GM19397 (cell line): ENCODE measurements at regions not wholly inside any gene's neighbourhood (a gene's known extent, or its start where the extent isn't known, plus 50 kb on each side); places are given as distances from the start of the nearest gene placed in this dataset.

Source experiments
- ATAC-seq: cut with Tn5 transposase; IDR thresholded peaks from one replicate; pipeline ENCODE4 v1.9.1; 2021; ENCODE audit warnings: mild to moderate bottlenecking, moderate library complexity; ENCODE audit not compliant: unreplicated experiment

DNA sequence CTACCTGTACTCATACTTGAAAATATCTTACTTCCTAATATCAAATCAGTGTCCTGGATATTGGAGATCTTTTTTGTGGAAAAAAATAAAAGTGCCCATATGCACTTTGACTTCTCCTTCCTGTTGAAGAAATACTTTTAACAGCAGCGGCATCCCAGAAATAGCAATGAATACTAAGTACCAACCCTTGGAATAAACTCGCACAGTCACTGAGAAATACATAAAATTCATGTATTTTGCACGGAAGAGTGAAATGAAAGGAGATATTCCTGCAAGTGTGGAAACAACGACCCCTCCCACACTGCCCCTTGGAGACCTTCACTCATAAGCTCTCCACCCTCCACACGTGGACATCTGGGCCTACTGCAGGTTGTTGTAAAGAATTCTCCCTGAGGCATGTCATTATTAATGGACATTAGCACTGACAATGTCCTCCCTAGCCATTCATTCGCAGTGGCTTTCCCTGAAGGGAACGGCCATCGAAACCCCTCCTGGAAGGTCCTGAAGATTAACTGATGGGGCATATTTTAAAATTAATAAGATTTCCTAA is 407.6 kb upstream of the PFKP start:
- ATAC-seq = no peak

DNA sequence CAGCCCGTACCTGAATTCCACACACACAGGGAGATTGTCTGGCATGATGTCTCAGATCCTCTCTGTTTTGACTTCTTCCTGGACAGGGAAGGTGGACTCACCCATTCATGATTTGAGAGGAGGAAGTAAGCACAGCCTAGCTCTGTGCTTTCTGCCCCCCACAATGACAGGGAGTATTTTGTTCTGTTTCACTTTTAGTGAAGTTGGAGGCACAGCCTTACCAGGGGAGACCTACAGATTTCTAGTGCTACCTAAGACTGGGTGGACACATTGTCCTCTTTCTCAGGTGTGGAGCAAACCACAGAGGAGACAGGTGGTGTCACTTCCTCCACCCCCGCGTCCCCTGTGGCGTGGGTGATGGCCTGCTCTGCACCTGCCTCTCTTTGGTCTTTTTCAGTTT is 408.6 kb upstream of the PFKP start:
- no peak for ATAC-seq

DNA sequence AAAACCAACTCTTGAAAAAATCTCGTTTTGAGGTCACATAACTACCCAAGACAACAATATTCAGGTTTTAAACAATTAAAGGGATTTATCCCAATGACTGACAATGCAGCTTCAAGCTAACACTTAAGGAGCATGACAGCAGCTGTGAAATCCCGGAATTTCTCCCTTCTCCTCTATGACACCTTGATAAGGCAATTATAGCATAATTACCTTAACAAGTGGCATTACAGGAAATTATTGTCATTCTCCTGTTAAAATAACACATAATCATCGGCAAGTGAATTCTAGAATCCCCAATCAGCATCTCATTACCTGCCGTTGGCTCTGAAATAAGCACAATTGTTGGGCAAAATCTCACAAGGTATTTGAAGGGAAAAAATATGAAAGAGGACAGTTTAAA is 417.0 kb upstream of the PFKP start:
- no peak for ATAC-seq

- ATAC-seq = no peak
Measured at GRCh38 chr10:2641028-2641427, 426.3 kb upstream of the PFKP start.

DNA sequence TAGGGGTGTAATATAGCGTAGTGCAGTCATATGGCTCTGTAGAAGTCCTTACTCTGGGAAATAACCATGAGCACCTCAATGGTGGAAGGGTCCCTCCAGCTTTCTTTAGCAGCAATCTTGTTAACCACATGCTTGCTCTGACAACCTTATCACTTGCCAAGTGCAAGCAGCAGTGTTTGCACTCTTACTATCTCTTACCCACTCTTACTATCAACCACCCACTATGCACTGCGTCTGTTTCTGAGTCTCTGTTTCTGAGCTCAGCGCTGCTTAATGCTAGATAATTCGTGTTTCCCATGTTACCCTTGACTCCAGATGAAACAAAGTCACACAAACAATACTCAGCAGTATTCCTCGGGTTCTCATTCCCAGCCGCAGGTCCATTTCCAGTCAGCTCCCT is 433.7 kb upstream of the PFKP start:
- ATAC-seq = no peak

- no peak for ATAC-seq
Measured at GRCh38 chr10:2631557-2632205, 435.7 kb upstream of the PFKP start.

DNA sequence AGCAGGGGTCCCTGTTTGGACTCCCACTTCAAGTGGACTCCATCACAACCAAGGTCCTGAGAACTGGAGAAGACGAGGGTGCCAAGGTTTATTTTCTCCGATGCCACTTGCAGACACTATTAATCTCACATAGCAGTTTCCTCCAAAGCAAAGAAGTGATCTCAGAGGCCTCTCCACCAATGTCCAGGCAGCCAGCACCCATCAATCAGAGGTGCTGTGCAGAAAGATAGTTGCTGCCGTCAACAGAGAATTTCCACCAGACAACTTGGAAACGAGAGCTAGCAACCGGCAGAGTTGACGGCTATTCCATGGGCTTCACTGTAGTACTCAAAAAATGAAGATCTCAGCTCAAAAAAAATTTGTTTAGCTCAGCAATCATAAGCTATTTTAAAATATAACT is 438.6 kb upstream of the PFKP start:
- ATAC-seq = no peak

DNA sequence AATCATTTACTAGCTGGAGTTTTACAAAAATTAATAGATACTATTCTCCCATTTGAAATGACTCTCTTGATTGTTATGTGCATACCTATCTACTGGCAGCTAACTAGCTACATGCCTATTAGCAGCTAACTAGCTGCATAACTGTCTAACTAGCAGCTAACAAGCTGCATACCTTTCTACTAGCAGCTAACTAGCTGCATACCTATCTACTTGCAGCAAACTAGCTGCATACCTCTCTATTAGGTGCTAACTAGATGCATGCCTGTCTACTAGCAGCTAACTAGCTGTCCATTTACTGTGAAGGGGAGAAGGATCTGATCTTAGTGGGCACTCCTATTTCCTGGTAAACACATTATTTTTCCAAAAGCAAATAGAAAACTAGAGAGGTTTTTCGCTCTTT is 439.4 kb upstream of the PFKP start:
- no peak for ATAC-seq

DNA sequence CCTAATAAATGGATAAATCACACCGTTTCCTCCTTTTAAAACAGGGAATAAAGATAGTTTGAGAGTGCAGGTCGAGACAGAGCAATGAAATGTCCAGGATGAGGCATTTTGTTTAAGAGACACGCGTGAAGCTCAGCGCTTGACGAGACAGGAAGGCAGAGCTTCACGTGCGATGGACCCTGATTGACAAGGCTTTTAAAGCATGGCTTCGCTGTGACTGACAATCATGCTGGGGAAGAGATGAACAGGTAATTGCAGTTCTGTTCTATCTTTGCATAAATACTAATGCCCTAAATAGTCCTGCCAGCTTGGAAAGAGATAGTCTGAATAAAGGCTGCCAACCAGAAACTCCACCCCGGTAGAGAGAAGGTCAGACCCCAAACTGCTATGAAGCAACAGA is 442.3 kb upstream of the PFKP start:
- ATAC-seq = no peak

GRCh38 chr10:2623675-2624274 is 443.6 kb upstream of the PFKP start:
- ATAC-seq = no peak

GRCh38 chr10:2620827-2621521 is 446.4 kb upstream of the PFKP start:
- no peak for ATAC-seq

DNA sequence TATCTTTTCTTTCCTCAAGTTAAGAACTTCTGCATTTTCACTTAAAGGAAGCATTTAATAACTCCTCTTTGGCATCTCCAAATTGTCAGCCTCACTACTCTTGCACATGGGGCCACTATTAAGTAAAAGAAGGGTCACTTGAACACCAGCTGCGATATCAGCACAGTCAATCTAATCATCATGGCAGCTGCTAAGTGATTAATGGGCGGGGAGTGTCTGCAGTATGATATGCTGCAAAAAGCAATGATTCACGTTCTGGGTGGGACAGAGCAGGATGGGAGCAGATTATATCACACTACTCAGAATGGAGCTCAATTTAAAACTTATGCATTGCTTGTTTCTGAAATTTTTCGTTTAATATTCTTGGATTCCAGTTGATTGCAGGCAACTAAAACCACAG is 447.4 kb upstream of the PFKP start:
- ATAC-seq = no peak

DNA sequence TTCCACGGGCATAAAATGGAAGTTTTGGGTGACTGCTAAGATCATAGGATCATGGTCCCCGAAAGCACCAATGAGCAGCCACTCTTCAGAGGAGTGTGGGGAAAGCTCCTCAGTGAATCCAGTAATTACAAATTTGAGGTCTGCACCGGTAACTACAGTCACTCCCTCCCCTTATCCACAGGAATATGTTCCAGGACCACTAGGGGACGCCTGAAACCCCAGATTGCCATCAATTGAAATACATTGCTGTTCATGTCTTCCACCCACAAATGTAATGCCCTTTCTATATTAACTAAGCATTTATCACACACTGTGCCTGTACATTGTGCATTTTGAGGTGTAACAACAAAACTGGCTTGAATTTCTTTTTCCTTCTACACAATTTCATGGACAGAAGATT is 447.9 kb upstream of the PFKP start:
- no peak for ATAC-seq

GRCh38 chr10:2618690-2619089 is 448.7 kb upstream of the PFKP start:
- no peak for ATAC-seq

DNA sequence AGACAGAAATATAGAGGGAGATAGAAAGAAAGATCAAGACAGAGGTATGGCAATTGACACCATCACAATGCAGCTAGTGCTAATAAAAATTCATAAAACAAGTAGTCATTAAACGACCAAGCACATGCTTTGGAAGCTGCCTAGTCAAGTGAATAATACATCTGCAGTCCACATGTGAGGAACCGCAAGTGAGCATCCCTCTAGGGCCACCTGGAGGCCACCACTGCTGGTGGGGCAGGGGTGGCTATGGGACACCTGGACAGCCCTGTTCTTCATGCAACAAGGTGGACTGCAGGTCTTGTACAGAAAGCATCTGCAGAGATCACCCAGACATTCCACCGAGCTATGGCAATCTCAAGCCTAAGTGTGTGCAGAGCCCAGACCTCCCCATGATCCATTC is 451.1 kb upstream of the PFKP start:
- no peak for ATAC-seq

- no peak for ATAC-seq
Measured at GRCh38 chr10:2611603-2612002, 455.7 kb upstream of the PFKP start.

GRCh38 chr10:2610946-2611345 is 456.4 kb upstream of the PFKP start:
- ATAC-seq = no peak

DNA sequence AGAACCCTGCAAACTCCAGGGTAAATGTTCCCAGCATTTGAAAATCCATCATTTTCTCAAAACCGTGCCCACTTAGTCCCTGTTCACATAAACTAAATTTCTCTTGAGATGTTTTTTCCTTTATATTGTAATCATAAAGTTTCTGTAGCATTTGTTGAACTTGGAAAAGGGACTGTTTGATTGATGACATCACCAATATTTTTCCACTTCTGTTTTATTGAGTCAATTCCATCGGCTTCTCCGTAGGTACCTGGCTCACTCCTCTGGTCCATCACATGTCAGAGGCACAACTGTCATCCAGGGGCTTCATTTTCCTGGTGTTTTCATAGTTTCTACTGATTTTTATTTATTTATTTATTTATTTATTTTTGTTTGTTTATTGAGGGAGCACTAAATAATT is 462.5 kb upstream of the PFKP start:
- no peak for ATAC-seq

- no peak for ATAC-seq
Measured at GRCh38 chr10:2599571-2599970, 467.8 kb upstream of the PFKP start.

DNA sequence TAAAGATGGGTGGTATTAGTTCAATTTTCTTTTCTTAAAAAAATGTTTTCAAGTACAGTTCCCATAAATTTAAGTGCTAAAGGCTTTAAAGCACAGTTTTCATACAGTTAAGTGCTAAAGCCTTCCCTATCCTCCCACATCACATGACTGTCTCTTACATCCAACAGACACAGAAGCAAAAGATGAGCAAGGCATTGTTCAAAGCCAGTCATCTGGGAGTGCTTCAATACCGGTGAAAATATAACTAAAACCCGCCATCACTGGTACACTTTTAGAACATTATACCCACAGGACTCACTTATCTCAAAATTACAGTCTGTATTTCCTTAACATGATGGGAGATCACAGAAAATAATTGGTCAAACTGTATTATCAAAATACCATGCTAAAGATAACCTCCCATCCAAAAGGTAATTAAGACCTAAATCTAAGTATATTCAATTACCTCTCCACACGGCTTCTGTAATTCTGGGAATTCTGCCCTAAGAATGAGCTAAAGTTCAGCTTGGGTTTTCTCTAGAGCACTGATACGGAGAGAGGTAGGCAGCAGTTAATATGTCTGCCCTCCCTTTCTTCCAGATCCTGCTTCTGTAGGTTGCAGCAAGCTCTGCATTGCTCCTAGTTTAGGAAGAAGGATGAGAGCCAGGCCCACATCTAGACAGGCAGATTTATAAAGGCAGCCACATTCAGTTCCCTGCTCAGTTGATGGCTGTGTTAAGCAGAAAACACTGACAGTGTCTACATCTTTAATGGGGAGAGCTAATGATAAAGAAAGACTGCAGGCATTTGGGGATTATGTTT is 474.8 kb upstream of the PFKP start:
- no peak for ATAC-seq

DNA sequence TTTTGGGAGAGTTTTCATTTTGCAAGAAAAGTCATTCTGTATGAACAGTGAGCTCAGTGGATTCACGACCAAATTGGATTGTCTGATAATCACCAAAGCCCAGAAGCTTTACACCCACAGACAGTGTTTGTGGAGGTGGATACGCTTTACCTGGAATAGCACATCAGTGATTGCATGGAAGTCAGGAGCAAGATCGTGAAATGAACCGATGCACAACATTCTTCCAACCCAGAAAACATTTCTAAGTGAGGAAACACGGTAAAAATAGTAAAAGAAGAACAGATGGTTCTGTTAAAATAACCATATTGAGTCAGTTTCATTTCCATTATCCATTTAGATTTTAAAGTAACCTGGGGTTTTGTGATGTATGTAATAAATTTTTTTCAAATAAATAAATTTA is 478.2 kb upstream of the PFKP start:
- no peak for ATAC-seq
